AG09309 (cell line): ENCODE measurements at regions not wholly inside any gene's neighbourhood (a gene's known extent, or its start where the extent isn't known, plus 50 kb on each side); places are given as distances from the start of the nearest gene placed in this dataset.

ENCODE experiments used
- DNase-seq: peaks from one replicate; pipeline ENCODE4 v3.0.0-alpha.2; 2010; ENCODE audit warnings: low read depth
- H3K4me3 ChIP-seq: 2 replicates; pipeline ENCODE4 v1.5.1; 2011; ENCODE audit warnings: mild to moderate bottlenecking, low read depth, low read length, moderate library complexity; ENCODE audit not compliant: control insufficient read depth
- CTCF ChIP-seq: IDR thresholded peaks from 2 replicates; pipeline ENCODE4 v1.5.1; 2011; ENCODE audit warnings: mild to moderate bottlenecking, low read depth, low read length, inconsistent platforms; ENCODE audit not compliant: insufficient read depth, control insufficient read depth; ENCODE audit errors: missing control alignments

- H3K4me3 ChIP-seq, result no peak overlapping the region
- no peak for TF ChIP-seq CTCF
- no peak for DNase-seq
Observed at GRCh38 chr3:187899246-187899645, 154.0 kb upstream of the BCL6 start.

GRCh38 chr3:187900993-187901755, 155.9 kb upstream of the BCL6 start:
- DNase-seq, result no peak
- no peak overlapping the region for H3K4me3 ChIP-seq
- TF ChIP-seq CTCF, result no peak

GRCh38 chr3:187902041-187902471, 156.8 kb upstream of the BCL6 start:
- DNase-seq, result no peak
- TF ChIP-seq CTCF, result no peak
- H3K4me3 ChIP-seq, result no peak overlapping the region

- DNase-seq, result no peak
- no peak for TF ChIP-seq CTCF
- H3K4me3 ChIP-seq, result no peak overlapping the region
Observed at GRCh38 chr3:187902936-187903335, 157.7 kb upstream of the BCL6 start.

- H3K4me3 ChIP-seq, result no peak overlapping the region
- no peak for TF ChIP-seq CTCF
- no peak for DNase-seq
Observed at GRCh38 chr3:187903697-187904096, 158.4 kb upstream of the BCL6 start.

- DNase-seq, result no peak
- no peak overlapping the region for H3K4me3 ChIP-seq
- TF ChIP-seq CTCF, result no peak
Observed at GRCh38 chr3:187906416-187906815, 161.1 kb upstream of the BCL6 start.
